ENCODE measurements at regions not wholly inside any gene's neighbourhood (a gene's known extent, or its start where the extent isn't known, plus 50 kb on each side); places are given as distances from the start of the nearest gene placed in this dataset.

GRCh38 chr18:71068338-71068737 lies 779.5 kb downstream of the SOCS6 start:
- BruUV-seq (replicated peaks): no TSS peak
- CTCF ChIA-PET: interaction anchor here (0.6 kb wide), 1 partner anchor 1165 kb away, joined by 3 read pairs; no protein-coding TSS in a partner anchor
- H3K36me3 Mint-ChIP-seq (ENCODE audit: insufficient read depth, unreplicated experiment): peaks cover 6% of the 10 kb centered on the region

GRCh38 chr18:71049893-71050292 lies 761.0 kb downstream of the SOCS6 start:
- no peaks in the 10 kb centered on the region for H3K36me3 Mint-ChIP-seq (ENCODE audit: insufficient read depth, unreplicated experiment)
- no peak overlapping the region for H3K4me3 Mint-ChIP-seq (ENCODE audit: unreplicated experiment)
- no peak for TF ChIP-seq CTCF (IDR thresholded peaks at IDR 0.05; ENCODE audit: unreplicated experiment)
- intact Hi-C loops (cut with micrococcal nuclease): no loop called here
- no peak overlapping the region for H3K27ac Mint-ChIP-seq (ENCODE audit: low read depth, unreplicated experiment)
- no peaks in the 10 kb centered on the region for H3K9me3 Mint-ChIP-seq (ENCODE audit: unreplicated experiment)
- H3K27me3 Mint-ChIP-seq (ENCODE audit: insufficient read depth, unreplicated experiment): peaks cover 12% of the 10 kb centered on the region
- DNase-seq (ENCODE audit: unreplicated experiment): no peak
- BruUV-seq (replicated peaks): no TSS peak
- ChIA-PET CTCF (no interaction called here), POLR2A (interaction anchor here (0.6 kb wide), 1 partner anchor 1821 kb away, joined by 3 read pairs; no protein-coding TSS in a partner anchor)
- H3K4me1 Mint-ChIP-seq (ENCODE audit: insufficient read depth, unreplicated experiment): no peaks in the 10 kb centered on the region

More at GRCh38 chr18:71068338-71068737, 779.5 kb downstream of the SOCS6 start:
- Mint-ChIP-seq H3K27me3 (ENCODE audit: insufficient read depth, unreplicated experiment) (peaks cover 10% of the 10 kb centered on the region), H3K27ac (ENCODE audit: low read depth, unreplicated experiment) (no peak overlapping the region), H3K4me1 (ENCODE audit: insufficient read depth, unreplicated experiment) (no peaks in the 10 kb centered on the region), H3K4me3 (ENCODE audit: unreplicated experiment) (no peak overlapping the region), H3K9me3 (ENCODE audit: unreplicated experiment) (no peaks in the 10 kb centered on the region)
- no peak for DNase-seq (ENCODE audit: unreplicated experiment)
- intact Hi-C loops (cut with micrococcal nuclease): no loop called here
- POLR2A ChIA-PET: interaction anchor here (0.6 kb wide), 2 partner anchors 89 to 94 kb away, joined by 3 read pairs; no protein-coding TSS in a partner anchor
- TF ChIP-seq CTCF (IDR thresholded peaks at IDR 0.05; ENCODE audit: unreplicated experiment): no peak

GRCh38 chr18:71047882-71048281 lies 759.0 kb downstream of the SOCS6 start:
- BruUV-seq (replicated peaks): no TSS peak
- intact Hi-C loops (cut with micrococcal nuclease): no loop called here
- CTCF ChIA-PET: interaction anchor here (0.5 kb wide), 1 partner anchor 310 kb away, joined by 3 read pairs; no protein-coding TSS in a partner anchor

More at GRCh38 chr18:71047882-71048281, 759.0 kb downstream of the SOCS6 start:
- H3K4me3 Mint-ChIP-seq (ENCODE audit: unreplicated experiment): no peak overlapping the region
- peaks cover 12% of the 10 kb centered on the region for H3K27me3 Mint-ChIP-seq (ENCODE audit: insufficient read depth, unreplicated experiment)
- POLR2A ChIA-PET: no interaction called here
- H3K4me1 Mint-ChIP-seq (ENCODE audit: insufficient read depth, unreplicated experiment): no peaks in the 10 kb centered on the region
- no peaks in the 10 kb centered on the region for H3K9me3 Mint-ChIP-seq (ENCODE audit: unreplicated experiment)
- TF ChIP-seq CTCF (IDR thresholded peaks at IDR 0.05; ENCODE audit: unreplicated experiment): no peak
- H3K36me3 Mint-ChIP-seq (ENCODE audit: insufficient read depth, unreplicated experiment): no peaks in the 10 kb centered on the region
- no peak overlapping the region for H3K27ac Mint-ChIP-seq (ENCODE audit: low read depth, unreplicated experiment)
- DNase-seq (ENCODE audit: unreplicated experiment): no peak

Data from MCF 10A (cell line).